ENCODE measurements at regions not wholly inside any gene's neighbourhood (a gene's known extent, or its start where the extent isn't known, plus 50 kb on each side); places are given as distances from the start of the nearest gene placed in this dataset.

- no peak for DNase-seq (ENCODE audit: low spot score)
These were observed 301.4 kb upstream of the TNP1 start for GRCh38 chr2:217160978-217161973.

DNA sequence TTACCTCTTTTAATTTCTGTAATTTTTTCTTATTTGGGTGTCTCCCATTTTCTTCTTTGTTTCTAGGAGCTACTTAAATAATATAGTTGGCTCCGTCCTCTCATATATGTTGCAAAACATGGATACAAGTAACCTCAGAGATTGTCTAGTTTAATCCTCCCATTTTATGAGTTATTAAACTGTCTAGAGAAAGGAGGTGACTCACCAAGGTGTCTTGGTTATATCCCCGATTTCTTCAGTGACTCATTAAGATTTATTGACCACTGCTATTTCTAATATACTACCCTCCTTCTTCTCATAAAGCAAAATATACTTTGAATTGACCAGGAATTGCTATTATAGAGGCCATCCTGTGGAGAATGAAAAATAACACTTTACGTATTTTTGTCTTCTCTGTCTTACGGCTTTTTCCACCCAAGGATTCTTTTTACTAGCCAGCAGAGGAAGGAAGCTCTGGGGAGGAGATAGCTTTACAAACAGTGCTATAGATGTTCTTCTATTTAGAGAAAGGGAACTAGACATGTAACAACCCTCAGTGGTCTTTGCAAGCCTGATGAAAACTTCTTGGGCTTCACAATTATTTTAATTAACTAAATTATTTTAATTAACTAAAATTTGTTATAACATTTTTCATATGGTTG, 300.4 kb upstream of the TNP1 start:
- DNase-seq (ENCODE audit: low spot score) = no peak

GRCh38 chr2:217158928-217159327, 299.1 kb upstream of the TNP1 start:
- no peak for DNase-seq (ENCODE audit: low spot score)

DNA sequence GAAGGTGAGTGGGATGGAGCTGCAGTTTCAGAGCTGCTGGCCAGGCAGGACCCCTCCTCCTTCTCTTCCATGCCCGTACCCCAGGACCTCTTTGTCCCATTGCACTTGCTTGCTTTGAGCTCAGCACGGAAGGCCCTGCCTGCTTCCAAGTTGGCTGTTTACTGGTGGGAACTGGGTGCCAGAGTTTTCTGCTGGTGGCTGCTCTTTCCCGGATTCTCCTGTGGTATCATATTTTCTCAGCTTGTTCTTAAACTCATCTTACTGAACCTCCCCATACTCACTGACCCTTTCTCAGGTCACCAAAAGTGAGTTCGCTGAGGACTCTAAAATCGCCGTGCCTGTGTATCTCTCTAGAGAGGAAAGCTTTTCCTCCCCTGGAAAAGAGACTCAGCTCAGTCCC, 297.7 kb upstream of the TNP1 start:
- DNase-seq (ENCODE audit: low spot score) = no peak

GRCh38 chr2:217156801-217157200, 296.9 kb upstream of the TNP1 start:
- no peak for DNase-seq (ENCODE audit: low spot score)

- no peak for DNase-seq (ENCODE audit: low spot score)
These were observed 295.1 kb upstream of the TNP1 start for GRCh38 chr2:217154923-217155322.

DNA sequence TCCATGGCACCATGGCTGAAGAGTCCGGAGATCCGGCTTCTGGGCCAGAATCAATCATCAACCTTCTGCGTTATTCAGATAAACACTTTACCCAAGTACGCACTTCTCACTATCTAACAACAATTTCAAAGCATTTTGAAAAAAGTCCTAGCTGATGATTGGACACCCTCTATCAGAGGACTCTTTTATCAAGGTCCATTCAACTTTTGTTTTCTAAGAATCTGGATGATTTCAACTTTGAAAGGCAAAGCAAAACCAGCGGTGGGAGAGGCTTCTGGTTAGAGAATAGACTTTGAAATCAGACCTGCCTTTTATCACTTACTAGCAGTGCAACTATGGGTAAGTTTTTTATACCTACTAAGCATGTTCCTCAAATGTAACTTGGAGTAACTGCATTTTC, 293.6 kb upstream of the TNP1 start:
- DNase-seq (ENCODE audit: low spot score) = no peak

GRCh38 chr2:217152831-217153230, 293.0 kb upstream of the TNP1 start:
- no peak for DNase-seq (ENCODE audit: low spot score)

DNA sequence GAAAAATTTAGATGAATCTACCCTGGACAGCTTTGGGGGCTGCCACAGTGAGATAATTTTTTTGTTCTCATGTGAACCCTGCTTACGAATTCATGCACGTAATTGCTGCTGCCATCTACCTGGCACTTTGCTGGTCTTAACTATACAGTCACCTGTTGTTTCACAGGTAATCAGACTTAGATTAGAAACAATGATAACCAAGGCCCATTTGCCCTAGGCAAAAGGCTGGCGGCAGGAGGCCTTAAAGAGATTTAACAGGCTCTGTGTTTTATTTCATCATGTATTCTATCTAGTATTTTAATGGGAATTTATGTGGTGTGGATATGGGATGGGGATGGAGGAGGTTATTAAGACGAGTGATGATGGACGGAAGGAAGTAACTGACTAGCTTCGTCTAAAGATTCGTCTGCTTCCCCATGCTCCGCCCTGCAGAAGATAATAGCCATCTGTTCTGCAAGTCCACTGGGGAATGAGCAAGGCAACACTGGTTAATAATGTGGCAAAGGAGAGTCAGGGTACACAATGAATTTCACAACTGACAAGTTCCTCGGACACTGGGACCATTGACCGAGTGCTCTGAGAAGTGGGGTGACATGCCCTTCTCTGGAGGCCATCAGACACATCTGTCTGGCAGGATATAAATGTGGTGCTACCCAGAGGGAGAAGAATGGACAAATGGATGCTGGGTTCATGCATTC, 291.8 kb upstream of the TNP1 start:
- no peak for DNase-seq (ENCODE audit: low spot score)

DNA sequence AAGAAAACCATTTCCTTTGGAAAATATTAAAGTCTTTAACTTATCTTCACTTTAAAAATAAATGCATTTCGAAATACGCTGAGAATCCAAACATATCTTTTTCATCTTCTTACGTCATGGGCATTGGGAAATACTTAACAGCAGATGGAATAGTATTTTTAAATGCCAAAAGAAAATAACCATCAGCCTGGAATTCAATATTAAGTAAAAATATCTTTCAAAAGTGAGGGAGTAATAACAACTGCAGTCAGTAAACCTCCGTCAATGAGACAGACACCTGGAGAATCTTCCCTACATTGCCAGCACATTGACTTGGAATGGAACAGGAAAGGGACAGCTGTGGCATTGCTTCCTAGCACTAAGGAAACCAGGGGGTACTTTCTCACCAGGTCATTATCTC, 290.4 kb upstream of the TNP1 start:
- DNase-seq (ENCODE audit: low spot score) = no peak

DNA sequence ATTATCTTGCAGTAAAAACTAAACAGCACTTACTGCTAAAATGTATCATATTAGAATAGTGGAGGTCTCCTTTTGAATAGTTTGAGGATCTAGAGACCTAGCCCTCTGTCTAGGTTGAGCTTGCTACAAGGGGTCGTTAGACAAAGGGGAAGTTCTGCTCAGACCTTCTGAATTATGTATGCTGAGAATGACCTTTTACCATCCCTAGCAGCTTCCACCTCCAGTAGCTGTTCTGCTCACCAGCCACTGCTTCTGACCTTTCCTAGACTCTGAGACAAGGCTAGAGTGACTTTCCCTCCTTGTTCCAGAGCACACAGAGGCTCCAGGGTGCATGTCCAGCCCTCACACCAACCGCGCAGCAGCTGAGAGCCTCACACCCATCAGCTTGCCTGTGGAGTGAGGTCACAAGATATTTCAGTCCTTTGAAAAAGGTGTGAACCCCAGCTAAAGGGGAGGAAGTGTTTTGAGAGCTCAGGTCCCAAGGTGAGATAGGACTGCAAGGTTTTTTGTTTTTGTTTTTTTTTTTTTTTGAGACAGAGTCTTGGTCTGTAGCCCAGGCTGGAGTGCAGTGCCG, 289.3 kb upstream of the TNP1 start:
- DNase-seq (ENCODE audit: low spot score) = no peak

DNA sequence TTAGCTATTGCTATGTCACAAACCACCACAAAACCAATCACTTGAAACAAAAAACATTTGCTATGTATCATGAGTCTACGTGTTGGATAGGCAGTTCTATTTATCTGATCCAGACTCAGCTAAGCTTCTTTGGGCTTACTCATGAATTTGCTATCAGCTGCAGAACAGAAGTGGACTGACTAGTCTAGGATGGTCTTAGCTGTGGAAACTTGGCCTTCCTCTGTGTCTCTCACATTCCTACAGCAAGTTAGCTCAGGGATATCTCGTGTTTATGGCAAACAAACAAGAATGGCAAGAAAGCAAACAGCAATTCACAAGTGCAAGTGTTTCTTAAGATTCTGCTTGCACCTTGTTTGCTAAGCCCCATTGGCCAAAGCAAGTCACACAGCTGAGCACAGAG, 288.0 kb upstream of the TNP1 start:
- DNase-seq (ENCODE audit: low spot score) = no peak

GRCh38 chr2:217146956-217147355, 287.1 kb upstream of the TNP1 start:
- DNase-seq (ENCODE audit: low spot score) = no peak

DNA sequence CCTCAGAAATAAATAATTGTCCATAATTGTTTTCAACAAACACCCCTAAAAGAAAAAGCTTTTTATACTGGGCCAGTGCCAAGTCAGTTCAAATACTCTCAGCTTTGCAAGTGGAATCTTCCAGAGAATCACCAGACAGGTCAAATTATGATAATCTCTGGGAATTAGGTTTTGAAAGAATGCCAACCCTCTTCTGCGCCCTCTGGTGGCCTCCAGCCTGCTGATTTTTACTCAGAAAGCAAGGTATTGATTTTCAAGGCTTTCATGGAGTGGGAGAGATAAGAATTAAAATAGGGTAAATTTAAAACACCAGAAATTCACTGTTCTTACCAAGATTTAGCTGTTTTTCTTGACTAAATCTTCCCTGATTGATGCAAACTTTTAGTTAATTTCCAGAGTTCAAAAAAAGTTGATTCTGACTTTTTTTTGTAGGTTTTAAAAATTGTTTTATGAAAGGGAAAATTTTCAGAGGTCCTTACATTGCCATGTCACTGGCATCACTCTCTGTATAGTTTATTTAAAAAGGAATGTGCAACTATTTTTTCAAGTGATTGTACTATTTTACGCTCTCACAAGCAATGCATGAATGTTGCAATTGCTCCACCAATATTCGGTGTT, 282.9 kb upstream of the TNP1 start:
- no peak for DNase-seq (ENCODE audit: low spot score)

DNA sequence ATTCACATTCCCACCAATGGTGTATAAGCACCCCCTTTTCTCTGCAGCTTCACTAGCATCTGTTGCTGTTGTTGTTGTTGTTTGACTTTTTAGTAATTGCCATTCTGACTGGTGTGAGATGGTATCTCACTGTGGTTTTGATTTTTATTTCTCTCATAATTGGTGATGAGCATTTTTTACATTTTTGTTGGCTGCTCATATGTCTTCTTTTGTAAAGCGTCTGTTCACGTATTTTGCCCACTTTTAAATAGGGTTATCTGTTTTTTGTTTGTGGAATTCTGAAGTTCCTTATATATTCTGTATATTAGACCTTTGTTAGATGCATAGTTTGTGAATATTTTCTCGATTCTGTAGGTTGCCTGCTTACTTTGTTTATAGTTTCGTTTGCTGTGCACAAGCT, 278.4 kb upstream of the TNP1 start:
- DNase-seq (ENCODE audit: low spot score) = no peak

DNA sequence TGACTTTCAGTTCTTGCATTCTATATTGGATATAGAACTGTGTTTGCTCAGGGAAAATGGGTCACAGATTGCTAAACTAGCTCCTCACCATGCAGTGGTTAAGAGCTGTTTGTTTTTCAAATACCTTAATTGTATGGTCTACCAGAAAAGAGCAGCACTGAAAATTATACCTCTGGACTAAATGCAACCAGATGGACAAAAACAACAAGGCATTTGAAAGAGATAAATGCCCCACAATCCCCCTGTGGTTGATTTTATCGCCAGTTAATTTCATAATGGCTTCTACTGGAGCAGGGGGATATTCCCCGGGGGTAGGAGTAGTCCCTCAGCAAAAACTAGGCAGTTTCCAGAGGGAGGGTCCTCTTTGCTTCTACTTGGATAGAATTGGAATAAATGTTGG, 267.9 kb upstream of the TNP1 start:
- no peak for DNase-seq (ENCODE audit: low spot score)

DNA sequence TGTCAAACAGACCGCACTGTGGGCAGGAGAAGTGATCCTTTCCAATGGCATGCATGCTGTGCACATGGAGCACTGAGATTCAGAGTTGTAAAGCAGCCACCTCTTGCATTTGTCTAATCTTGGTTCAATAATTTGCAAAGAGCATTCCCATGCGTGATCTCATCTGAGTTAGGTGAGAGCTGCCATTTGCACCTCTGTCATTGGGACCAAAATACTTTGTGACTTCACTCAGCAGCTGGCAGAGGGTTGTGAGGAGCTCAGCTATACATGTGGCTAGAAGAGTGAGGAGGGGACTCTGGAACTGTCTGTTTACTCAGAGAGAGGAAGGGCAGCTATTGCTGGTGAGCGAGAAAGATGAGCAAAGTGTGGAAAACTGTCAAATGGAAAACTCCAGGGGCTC, 265.1 kb upstream of the TNP1 start:
- no peak for DNase-seq (ENCODE audit: low spot score)

DNA sequence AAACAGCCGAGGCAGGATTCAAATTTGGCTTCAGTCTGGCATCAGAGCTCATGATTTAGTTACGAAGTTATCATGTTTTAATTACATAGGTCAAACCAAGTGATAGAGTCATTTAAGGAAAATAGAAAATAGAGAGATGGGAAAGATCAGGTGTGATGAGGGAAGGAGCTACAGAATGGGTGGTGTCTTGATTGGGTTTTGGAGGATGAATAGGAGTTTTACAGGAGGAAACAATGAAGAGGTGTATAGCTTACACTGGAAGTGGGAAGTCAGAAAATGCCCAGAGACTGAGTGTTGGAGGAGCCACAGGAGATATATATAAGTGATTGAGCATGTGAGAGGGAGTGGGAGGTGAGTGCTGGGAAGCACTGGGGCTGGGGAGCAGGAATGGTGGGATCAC, 264.2 kb upstream of the TNP1 start:
- DNase-seq (ENCODE audit: low spot score) = no peak

- no peak for DNase-seq (ENCODE audit: low spot score)
These were observed 261.7 kb upstream of the TNP1 start for GRCh38 chr2:217121565-217121964.

DNA sequence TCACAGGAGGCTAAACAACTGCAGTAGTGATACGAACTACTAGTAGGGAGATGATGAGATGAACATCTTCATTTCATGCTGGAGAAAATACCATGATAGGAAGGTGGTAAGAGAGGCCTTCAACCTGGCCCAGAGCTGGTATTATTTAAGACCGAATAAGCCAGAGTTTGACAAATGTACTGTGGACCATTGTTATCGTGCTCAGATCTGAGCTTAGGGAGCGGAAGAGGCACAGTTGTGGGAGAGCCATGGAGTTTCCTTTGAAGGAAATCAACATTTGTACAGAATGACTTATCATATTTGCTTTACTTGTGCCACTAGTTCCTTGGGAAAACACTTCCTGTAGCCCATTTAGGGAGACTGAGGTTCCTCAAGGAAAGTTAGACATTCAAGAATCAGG, 260.6 kb upstream of the TNP1 start:
- no peak for DNase-seq (ENCODE audit: low spot score)

DNA sequence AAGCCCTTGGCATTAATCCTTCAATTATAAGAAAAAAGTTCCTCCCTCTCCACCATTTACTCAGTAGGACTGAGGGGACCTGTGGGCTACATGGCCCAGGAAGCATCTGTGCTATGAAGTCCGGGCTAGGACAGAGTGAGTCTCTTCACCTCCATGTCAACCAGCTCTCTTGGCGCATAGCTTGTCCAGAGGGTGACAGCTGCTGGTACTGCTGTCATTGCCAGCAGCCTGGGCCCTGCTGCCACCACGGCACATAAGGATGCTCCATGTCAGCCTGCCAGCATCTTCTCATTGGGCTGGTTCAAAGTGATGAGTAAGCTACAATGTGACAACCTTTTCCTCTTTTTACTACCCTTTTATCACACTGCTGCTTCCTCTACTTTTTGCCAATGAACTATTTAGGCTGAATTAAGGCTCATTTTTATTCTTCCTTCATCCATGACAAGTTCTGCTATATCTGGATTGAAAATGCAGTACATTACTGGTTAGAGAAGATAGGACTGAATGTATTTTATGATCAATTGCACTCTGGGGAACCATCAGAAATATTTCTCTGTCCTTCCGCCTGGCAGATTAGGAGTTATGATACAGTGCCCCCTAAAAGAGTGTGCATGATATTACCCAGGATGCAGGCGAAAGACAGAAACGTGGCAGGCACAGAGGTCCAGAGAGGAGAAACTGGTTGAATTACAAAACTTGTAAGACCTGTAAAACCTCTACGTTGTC, 258.9 kb upstream of the TNP1 start:
- DNase-seq (ENCODE audit: low spot score) = no peak
